HepG2 (cell line): ENCODE measurements at regions not wholly inside any gene's neighbourhood (a gene's known extent, or its start where the extent isn't known, plus 50 kb on each side); places are given as distances from the start of the nearest gene placed in this dataset.

Source experiments
- ATAC-seq: fragments of 200-7000 bp; cut with Tn5 transposase; 3 replicates; pipeline ENCODE4 v1.9.1; 2020; ENCODE audit warnings: mild to moderate bottlenecking, moderate library complexity
- BruUV-seq: library from RNA; stranded (reverse); fragments of 400-500 nt; replicated peaks from 2 replicates; lab custom pipeline; 2021; lab: Mats Ljungman, UMichigan
- CTCF ChIA-PET: fragments of 300-600 bp; formaldehyde crosslinking; extraction: SDS; loops from one replicate; lab custom pipeline; 2021; ENCODE audit warnings: low total read pairs, inconsistent platforms, low intra/inter-chr PET ratio; lab: Yijun Ruan, JAX
- POLR2A ChIA-PET: fragments of 350-600 bp; sonication (Branson Sonifier 250); formaldehyde crosslinking; loops from one replicate; lab custom pipeline; 2020; ENCODE audit warnings: antibody characterized with exemption, inconsistent platforms; lab: Yijun Ruan, JAX
- DNase-seq: peaks from one replicate; pipeline ENCODE4 v3.0.0-alpha.2; 2015; ENCODE audit warnings: low spot score
- FAIRE-seq: peaks from 3 replicates; lab custom pipeline; 2011; peaks lifted over from hg19 to GRCh38; lab: Jason Lieb, UNC
- H2AFZ ChIP-seq: one replicate; pipeline ENCODE4 v1.6.1; 2011; ENCODE audit warnings: low read length, inconsistent platforms
- H3K27ac ChIP-seq: fragments of 300-600 bp; 3 replicates; pipeline ENCODE4 v1.8.0; 2011; ENCODE audit warnings: mixed run types, mild to moderate bottlenecking, mixed read lengths, low read length, inconsistent platforms; ENCODE audit not compliant: insufficient read depth; ENCODE audit errors: extremely low read length
- H3K27me3 ChIP-seq, 2 experiments: fragments of 200-600 bp in 1 of 2; 2 replicates in 1 of 2; 3 replicates in 1 of 2; pipeline versions ENCODE4 v1.6.0 to v1.8.0; 2011; ENCODE audit warnings: low read length in 2 of 2, mild to moderate bottlenecking in 2 of 2, moderate library complexity in 2 of 2, inconsistent platforms in 1 of 2; ENCODE audit not compliant: insufficient read depth in 2 of 2, control insufficient read depth in 1 of 2
- H3K36me3 ChIP-seq, 2 experiments: fragments of 200-600 bp in 1 of 2; replicated peaks in 1 of 2; 2 replicates in 1 of 2; 3 replicates in 1 of 2; pipeline versions ENCODE4 v1.5.1 to v1.8.0; 2011; ENCODE audit warnings: low read length in 2 of 2, inconsistent platforms in 1 of 2; ENCODE audit not compliant: insufficient read depth in 2 of 2, control insufficient read depth in 1 of 2
- H3K4me1 ChIP-seq: 2 replicates; pipeline ENCODE4 v1.5.1; 2012; ENCODE audit warnings: low read length, inconsistent platforms; ENCODE audit not compliant: insufficient read depth
- H3K4me2 ChIP-seq: 2 replicates; pipeline ENCODE4 v1.6.0; 2011; ENCODE audit warnings: low read depth, low read length, inconsistent platforms
- H3K4me3 ChIP-seq, 3 experiments: fragments of 200-600 bp in 1 of 3; sonication (generic), shearing (Covaris generic) in 1 of 3; replicated peaks in 1 of 3; 2 replicates each; pipeline ENCODE4 v1.5.1; 2011 to 2016; ENCODE audit warnings: low read length in 3 of 3, inconsistent platforms in 2 of 3, low read depth in 2 of 3, mild to moderate bottlenecking in 2 of 3, control low read depth in 1 of 3, mixed read lengths in 1 of 3; ENCODE audit not compliant: insufficient read depth in 1 of 3
- H3K79me2 ChIP-seq: one replicate; pipeline ENCODE4 v1.6.1; 2011; ENCODE audit warnings: low read length, inconsistent platforms; ENCODE audit not compliant: insufficient read depth
- H3K9ac ChIP-seq: 2 replicates; pipeline ENCODE4 v1.6.0; 2011; ENCODE audit warnings: mild to moderate bottlenecking, low read depth, low read length, inconsistent platforms; ENCODE audit not compliant: insufficient read depth
- H3K9me3 ChIP-seq: 2 replicates; pipeline ENCODE4 v1.5.1; 2012; ENCODE audit warnings: mild to moderate bottlenecking, low read length
- H4K20me1 ChIP-seq: 2 replicates; pipeline ENCODE4 v1.6.0; 2011; ENCODE audit warnings: inconsistent platforms, mild to moderate bottlenecking, low read length, moderate library complexity; ENCODE audit not compliant: insufficient read depth
- FOSL1 ChIP-seq: sonication (generic); formaldehyde crosslinking; IDR thresholded peaks from 2 replicates; pipeline ENCODE4 v1.9.0; 2021; ENCODE audit warnings: missing genetic modification reagents, borderline replicate concordance
- MTA1 ChIP-seq: sonication (generic); formaldehyde crosslinking; IDR thresholded peaks from 2 replicates; pipeline ENCODE4 v1.4.0; 2020; ENCODE audit warnings: missing genetic modification reagents, mild to moderate bottlenecking, borderline replicate concordance
- NFYC ChIP-seq: IDR thresholded peaks from 2 replicates; pipeline ENCODE4 v1.6.1; 2016; ENCODE audit warnings: missing genetic modification reagents, missing compliant biosample characterization
- NPAS2 ChIP-seq: sonication (generic); formaldehyde crosslinking; IDR thresholded peaks from 2 replicates; pipeline ENCODE4 v1.8.0; 2022; ENCODE audit warnings: mild to moderate bottlenecking, missing genetic modification reagents, borderline replicate concordance
- ONECUT2 ChIP-seq: sonication (generic); formaldehyde crosslinking; IDR thresholded peaks from 2 replicates; pipeline ENCODE4 v1.4.0; 2020; ENCODE audit warnings: missing genetic modification reagents
- SIX1 ChIP-seq: sonication (generic); formaldehyde crosslinking; IDR thresholded peaks from 2 replicates; pipeline ENCODE4 v1.4.0; 2020; ENCODE audit warnings: missing genetic modification reagents, borderline replicate concordance
- TAF1 ChIP-seq: sonication (generic); formaldehyde crosslinking; IDR thresholded peaks from 2 replicates; pipeline ENCODE4 v1.4.0; 2020; ENCODE audit warnings: missing genetic modification reagents
- ZEB1 ChIP-seq: IDR thresholded peaks from 2 replicates; pipeline ENCODE4 v1.6.1; 2012; ENCODE audit warnings: mild to moderate bottlenecking, low read depth, inconsistent platforms; ENCODE audit not compliant: insufficient replicate concordance
- ZMYM2 ChIP-seq: sonication (generic); formaldehyde crosslinking; IDR thresholded peaks from 2 replicates; pipeline ENCODE4 v1.8.0; 2022; ENCODE audit warnings: mild to moderate bottlenecking, missing genetic modification reagents
- ZNF614 ChIP-seq: IDR thresholded peaks from 2 replicates; pipeline ENCODE4 v1.6.1; 2018; ENCODE audit warnings: missing biosample characterization, missing genetic modification reagents, inconsistent platforms, borderline replicate concordance
- ZNF652 ChIP-seq: IDR thresholded peaks from 2 replicates; pipeline ENCODE4 v1.6.1; 2016; ENCODE audit warnings: low read depth, borderline replicate concordance
- ZNF850 ChIP-seq: sonication (generic); formaldehyde crosslinking; conservative IDR thresholded peaks from 2 replicates; pipeline ENCODE4 v1.9.0; 2021; ENCODE audit warnings: mild to moderate bottlenecking, missing genetic modification reagents
- WGBS: methylation state at CpG from one replicate; pipeline ENCODE4 v1.1.6; 2017; ENCODE audit warnings: low lambda C conversion rate; 5-methylcytosine and 5-hydroxymethylcytosine counted together
- in situ Hi-C: cut with HindIII; loops from 2 replicates; pipeline ENCODE4 v1.10.0; 2017; ENCODE audit warnings: low pct_unique_long_range_greater_than_20kb; ENCODE audit not compliant: extremely low pct_ligation_motif_present
- intact Hi-C: fragments of 100-400 bp; cut with micrococcal nuclease; formaldehyde crosslinking; loops from one replicate; pipeline ENCODE4 v1.10.0; 2022; ENCODE audit not compliant: unreplicated experiment
- TF ChIP-seq, protein P1 (sequence below): sonication (generic); formaldehyde crosslinking; IDR thresholded peaks from 2 replicates; pipeline ENCODE4 v1.4.0; 2020; ENCODE audit warnings: missing genetic modification reagents
- TF ChIP-seq, protein P2 (sequence below): sonication (generic); formaldehyde crosslinking; IDR thresholded peaks from 2 replicates; pipeline ENCODE4 v1.4.0; 2020; ENCODE audit warnings: missing genetic modification reagents, mild to moderate bottlenecking, borderline replicate concordance
- TF ChIP-seq, protein P3 (sequence below): sonication (generic); formaldehyde crosslinking; IDR thresholded peaks from 2 replicates; pipeline ENCODE4 v1.8.0; 2022; ENCODE audit warnings: mild to moderate bottlenecking, missing genetic modification reagents; ENCODE audit not compliant: insufficient replicate concordance

DNA sequence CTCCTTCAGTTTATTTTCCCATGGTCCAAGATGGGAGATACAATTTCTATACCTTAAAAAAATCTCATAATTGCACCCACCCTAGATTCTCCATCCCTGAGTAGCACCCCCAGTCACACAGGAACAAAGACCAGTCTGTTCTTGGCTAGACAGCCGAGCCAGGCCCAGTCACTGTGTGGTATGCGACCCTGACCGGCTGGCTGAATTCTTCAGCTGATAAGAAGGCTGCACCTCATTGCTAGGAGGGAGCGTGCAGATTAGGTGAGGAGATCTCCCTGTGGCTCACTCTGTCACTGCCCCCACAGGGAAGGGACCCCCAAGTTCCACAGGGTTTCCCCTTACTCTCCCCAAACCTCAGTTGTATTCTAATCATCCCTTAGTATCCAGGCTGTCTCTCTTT lies 138.7 kb downstream of the SALL1 start (continued):
- TF ChIP-seq, protein P1, sequence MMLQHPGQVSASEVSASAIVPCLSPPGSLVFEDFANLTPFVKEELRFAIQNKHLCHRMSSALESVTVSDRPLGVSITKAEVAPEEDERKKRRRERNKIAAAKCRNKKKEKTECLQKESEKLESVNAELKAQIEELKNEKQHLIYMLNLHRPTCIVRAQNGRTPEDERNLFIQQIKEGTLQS (CRISPR knock-in tag) = no peak

DNA sequence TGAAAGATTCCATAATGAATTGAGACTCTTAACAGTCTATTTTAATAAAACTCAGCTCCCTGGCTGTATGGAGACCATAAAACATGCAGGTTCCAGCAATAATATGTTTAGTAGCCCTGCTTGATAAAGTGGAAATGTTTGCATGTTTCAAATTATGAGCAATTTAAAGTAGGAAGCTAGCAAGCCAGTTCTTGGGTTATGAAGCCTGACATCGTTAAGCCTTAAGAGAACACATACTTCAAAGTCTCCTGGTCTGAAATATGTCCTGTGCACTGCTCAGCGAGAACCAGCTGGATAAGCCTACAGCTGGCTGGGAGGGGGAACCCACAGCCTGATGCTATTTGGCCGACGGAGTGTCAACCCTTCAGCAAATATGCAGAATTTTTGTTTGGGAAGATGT lies 140.3 kb downstream of the SALL1 start:
- Histone ChIP-seq H3K27me3 (no peaks in the 10 kb centered on the region; a peak in 1 of 5 replicates), H3K27ac (no peak overlapping the region), H4K20me1 (no peaks in the 10 kb centered on the region), H3K79me2 (no peaks in the 10 kb centered on the region), H3K36me3 (no peaks in the 10 kb centered on the region), H3K4me2 (no peak overlapping the region), H3K9ac (no peak overlapping the region), H3K9me3 (peaks cover 16% of the 10 kb centered on the region), H2AFZ (no peak overlapping the region), H3K4me1 (peaks cover 17% of the 10 kb centered on the region), H3K4me3 (no peak overlapping the region)
- FAIRE-seq (no peak), ATAC-seq (no peak), DNase-seq (no peak)
- in situ Hi-C loops (no loop called here), intact Hi-C loops (no loop called here)
- ChIA-PET POLR2A (no interaction called here), CTCF (no interaction called here)
- BruUV-seq = no TSS peak
- TF ChIP-seq, protein P2, sequence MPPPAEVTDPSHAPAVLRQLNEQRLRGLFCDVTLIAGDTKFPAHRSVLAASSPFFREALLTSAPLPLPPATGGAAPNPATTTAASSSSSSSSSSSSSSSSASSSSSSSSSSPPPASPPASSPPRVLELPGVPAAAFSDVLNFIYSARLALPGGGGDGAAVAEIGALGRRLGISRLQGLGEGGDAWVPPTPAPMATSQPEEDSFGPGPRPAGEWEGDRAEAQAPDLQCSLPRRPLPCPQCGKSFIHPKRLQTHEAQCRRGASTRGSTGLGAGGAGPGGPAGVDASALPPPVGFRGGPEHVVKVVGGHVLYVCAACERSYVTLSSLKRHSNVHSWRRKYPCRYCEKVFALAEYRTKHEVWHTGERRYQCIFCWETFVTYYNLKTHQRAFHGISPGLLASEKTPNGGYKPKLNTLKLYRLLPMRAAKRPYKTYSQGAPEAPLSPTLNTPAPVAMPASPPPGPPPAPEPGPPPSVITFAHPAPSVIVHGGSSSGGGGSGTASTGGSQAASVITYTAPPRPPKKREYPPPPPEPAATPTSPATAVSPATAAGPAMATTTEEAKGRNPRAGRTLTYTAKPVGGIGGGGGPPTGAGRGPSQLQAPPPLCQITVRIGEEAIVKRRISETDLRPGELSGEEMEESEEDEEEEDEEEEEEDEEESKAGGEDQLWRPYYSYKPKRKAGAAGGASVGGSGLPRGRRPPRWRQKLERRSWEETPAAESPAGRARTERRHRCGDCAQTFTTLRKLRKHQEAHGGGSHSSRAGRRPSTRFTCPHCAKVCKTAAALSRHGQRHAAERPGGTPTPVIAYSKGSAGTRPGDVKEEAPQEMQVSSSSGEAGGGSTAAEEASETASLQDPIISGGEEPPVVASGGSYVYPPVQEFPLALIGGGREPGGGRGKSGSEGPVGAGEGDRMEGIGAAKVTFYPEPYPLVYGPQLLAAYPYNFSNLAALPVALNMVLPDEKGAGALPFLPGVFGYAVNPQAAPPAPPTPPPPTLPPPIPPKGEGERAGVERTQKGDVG (CRISPR knock-in tag) = no peak
- TF ChIP-seq ZEB1 = no peak
- no peak for TF ChIP-seq FOSL1
- TF ChIP-seq ZNF652 (CRISPR knock-in tag) = no peak
- no peak for TF ChIP-seq TAF1 (CRISPR knock-in tag)
- TF ChIP-seq ZNF614 = no peak
- no peak for TF ChIP-seq ONECUT2 (CRISPR knock-in tag)
- TF ChIP-seq ZNF850 = no peak
- TF ChIP-seq MTA1 (CRISPR knock-in tag) = no peak
- TF ChIP-seq NPAS2 (CRISPR knock-in tag) = no peak
- TF ChIP-seq, protein P3, sequence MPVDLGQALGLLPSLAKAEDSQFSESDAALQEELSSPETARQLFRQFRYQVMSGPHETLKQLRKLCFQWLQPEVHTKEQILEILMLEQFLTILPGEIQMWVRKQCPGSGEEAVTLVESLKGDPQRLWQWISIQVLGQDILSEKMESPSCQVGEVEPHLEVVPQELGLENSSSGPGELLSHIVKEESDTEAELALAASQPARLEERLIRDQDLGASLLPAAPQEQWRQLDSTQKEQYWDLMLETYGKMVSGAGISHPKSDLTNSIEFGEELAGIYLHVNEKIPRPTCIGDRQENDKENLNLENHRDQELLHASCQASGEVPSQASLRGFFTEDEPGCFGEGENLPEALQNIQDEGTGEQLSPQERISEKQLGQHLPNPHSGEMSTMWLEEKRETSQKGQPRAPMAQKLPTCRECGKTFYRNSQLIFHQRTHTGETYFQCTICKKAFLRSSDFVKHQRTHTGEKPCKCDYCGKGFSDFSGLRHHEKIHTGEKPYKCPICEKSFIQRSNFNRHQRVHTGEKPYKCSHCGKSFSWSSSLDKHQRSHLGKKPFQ (CRISPR knock-in tag) = no peak
- no peak for TF ChIP-seq ZMYM2 (CRISPR knock-in tag)
- TF ChIP-seq SIX1 (CRISPR knock-in tag) = no peak
- no peak for TF ChIP-seq NFYC (CRISPR knock-in tag)
- WGBS = 56% methylated on average over 4 of the region's 4 CpGs
